HEK293 (cell line): ENCODE measurements at regions not wholly inside any gene's neighbourhood (a gene's known extent, or its start where the extent isn't known, plus 50 kb on each side); places are given as distances from the start of the nearest gene placed in this dataset.

ENCODE experiments used
- CTCF ChIA-PET: fragments of 350-600 bp; formaldehyde crosslinking; extraction: SDS; loops from one replicate; lab custom pipeline; 2021; ENCODE audit warnings: antibody characterized with exemption; lab: Yijun Ruan, JAX
- POLR2A ChIA-PET: fragments of 300-600 bp; formaldehyde crosslinking; extraction: SDS; loops from one replicate; lab custom pipeline; 2020; ENCODE audit warnings: antibody characterized with exemption, inconsistent platforms; lab: Yijun Ruan, JAX
- H3K27ac ChIP-seq: fragments of 200-500 bp; sonication (Bioruptor generic); 2 replicates; pipeline ENCODE4 v1.5.1; 2014; ENCODE audit warnings: low read depth, low read length, control low read depth, inconsistent platforms; ENCODE audit errors: extremely low read depth
- H3K36me3 ChIP-seq, 2 experiments: fragments of 200-500 bp in 1 of 2; sonication (Bioruptor generic) in 1 of 2; 1 replicate in 1 of 2; 2 replicates in 1 of 2; pipeline ENCODE4 v1.5.1; 2014 to 2017; ENCODE audit warnings: inconsistent platforms in 2 of 2, low read length in 2 of 2; ENCODE audit not compliant: control insufficient read depth in 2 of 2, insufficient read depth in 1 of 2
- H3K4me1 ChIP-seq: fragments of 200-500 bp; sonication (Bioruptor generic); 2 replicates; pipeline ENCODE4 v1.5.1; 2014; ENCODE audit warnings: mild to moderate bottlenecking, low read length, inconsistent platforms; ENCODE audit not compliant: control insufficient read depth, insufficient read depth
- H3K4me3 ChIP-seq: 2 replicates; pipeline ENCODE4 v1.5.1; 2011; ENCODE audit warnings: low read depth, mild to moderate bottlenecking, control low read depth, low read length, moderate library complexity
- H3K9me3 ChIP-seq: fragments of 200-500 bp; sonication (Bioruptor generic); 2 replicates; pipeline ENCODE4 v1.5.1; 2014; ENCODE audit warnings: low read depth, low read length, inconsistent platforms; ENCODE audit not compliant: control insufficient read depth, insufficient read depth
- BCL11B ChIP-seq: fragments of 450-650 bp; formaldehyde crosslinking; IDR thresholded peaks from 2 replicates; pipeline ENCODE4 v1.5.1; 2016; ENCODE audit warnings: low read depth, missing biosample characterization, missing genetic modification characterization
- GFI1B ChIP-seq: fragments of 450-650 bp; formaldehyde crosslinking; IDR thresholded peaks from 2 replicates; pipeline ENCODE4 v1.5.1; 2016; ENCODE audit warnings: missing biosample characterization, missing genetic modification characterization
- KLF1 ChIP-seq: fragments of 450-650 bp; formaldehyde crosslinking; IDR thresholded peaks from 2 replicates; pipeline ENCODE4 v1.5.1; 2016; ENCODE audit warnings: missing biosample characterization, missing genetic modification characterization
- KLF10 ChIP-seq: fragments of 450-650 bp; IDR thresholded peaks from 2 replicates; pipeline ENCODE4 v1.5.1; 2018; ENCODE audit warnings: missing biosample characterization, mild to moderate bottlenecking, missing genetic modification characterization
- KLF16 ChIP-seq: fragments of 450-650 bp; formaldehyde crosslinking; IDR thresholded peaks from 2 replicates; pipeline ENCODE4 v1.5.1; 2017; ENCODE audit warnings: missing biosample characterization, missing genetic modification characterization
- MZF1 ChIP-seq: fragments of 450-650 bp; formaldehyde crosslinking; IDR thresholded peaks from 2 replicates; pipeline ENCODE4 v1.5.1; 2017; ENCODE audit warnings: missing biosample characterization, missing genetic modification characterization, borderline replicate concordance
- REST ChIP-seq: fragments of 450-650 bp; formaldehyde crosslinking; IDR thresholded peaks from 2 replicates; pipeline ENCODE4 v1.5.1; 2016; ENCODE audit warnings: missing biosample characterization, missing genetic modification characterization
- SALL2 ChIP-seq: fragments of 450-650 bp; formaldehyde crosslinking; IDR thresholded peaks from 2 replicates; pipeline ENCODE4 v1.5.0; 2017; ENCODE audit warnings: missing biosample characterization, mild to moderate bottlenecking, missing genetic modification characterization, borderline replicate concordance
- ZBTB49 ChIP-seq: fragments of 450-650 bp; formaldehyde crosslinking; IDR thresholded peaks from 2 replicates; pipeline ENCODE4 v1.5.1; 2016; ENCODE audit warnings: missing biosample characterization, missing genetic modification characterization, low read depth
- ZFP69B ChIP-seq: fragments of 450-650 bp; formaldehyde crosslinking; IDR thresholded peaks from 2 replicates; pipeline ENCODE4 v1.5.1; 2016; ENCODE audit warnings: missing biosample characterization, missing genetic modification characterization
- ZNF146 ChIP-seq: fragments of 450-650 bp; formaldehyde crosslinking; IDR thresholded peaks from 2 replicates; pipeline ENCODE4 v1.5.1; 2016; ENCODE audit warnings: missing biosample characterization, missing genetic modification characterization
- ZNF18 ChIP-seq: fragments of 450-650 bp; formaldehyde crosslinking; IDR thresholded peaks from 2 replicates; pipeline ENCODE4 v1.5.1; 2016; ENCODE audit warnings: missing biosample characterization, missing genetic modification characterization
- ZNF23 ChIP-seq: fragments of 450-650 bp; formaldehyde crosslinking; IDR thresholded peaks from 2 replicates; pipeline ENCODE4 v1.5.1; 2016; ENCODE audit warnings: missing biosample characterization, missing genetic modification characterization, borderline replicate concordance
- ZNF24 ChIP-seq: fragments of 450-650 bp; formaldehyde crosslinking; IDR thresholded peaks from 2 replicates; pipeline ENCODE4 v1.5.1; 2016; ENCODE audit warnings: missing biosample characterization, missing genetic modification characterization
- ZNF426 ChIP-seq: fragments of 450-650 bp; formaldehyde crosslinking; IDR thresholded peaks from 2 replicates; pipeline ENCODE4 v1.5.1; 2017; ENCODE audit warnings: missing biosample characterization, missing genetic modification characterization, mild to moderate bottlenecking, inconsistent platforms, moderate library complexity
- ZNF433 ChIP-seq: fragments of 450-650 bp; formaldehyde crosslinking; IDR thresholded peaks from 2 replicates; pipeline ENCODE4 v1.5.1; 2016; ENCODE audit warnings: missing biosample characterization, missing genetic modification characterization, low read depth
- ZNF561 ChIP-seq: fragments of 450-650 bp; IDR thresholded peaks from 2 replicates; pipeline ENCODE4 v1.5.1; 2018; ENCODE audit warnings: missing biosample characterization, missing genetic modification characterization, borderline replicate concordance
- ZNF580 ChIP-seq: fragments of 450-650 bp; formaldehyde crosslinking; IDR thresholded peaks from 2 replicates; pipeline ENCODE4 v1.5.1; 2016; ENCODE audit warnings: missing biosample characterization, missing genetic modification characterization
- ZNF629 ChIP-seq: fragments of 450-650 bp; formaldehyde crosslinking; IDR thresholded peaks from 2 replicates; pipeline ENCODE4 v1.5.1; 2017; ENCODE audit warnings: missing biosample characterization, missing genetic modification characterization
- ZNF670 ChIP-seq: fragments of 450-650 bp; formaldehyde crosslinking; IDR thresholded peaks from 2 replicates; pipeline ENCODE4 v1.5.1; 2016; ENCODE audit warnings: missing biosample characterization, missing genetic modification characterization, low read depth
- ZNF843 ChIP-seq: fragments of 450-650 bp; formaldehyde crosslinking; IDR thresholded peaks from 2 replicates; pipeline ENCODE4 v1.5.1; 2016; ENCODE audit warnings: missing biosample characterization, missing genetic modification characterization

GRCh38 chr7:42693722-42694121 is 218.1 kb downstream of the C7orf25 start:
- CTCF ChIA-PET: interaction anchor here (0.5 to 2.0 kb wide), 5 partner anchors 85 to 753 kb away, joined by 3 to 9 read pairs (median 4); no protein-coding TSS in a partner anchor
- H3K4me3 ChIP-seq: no peak overlapping the region
- TF ChIP-seq ZNF426: no peak

GRCh38 chr7:42692621-42693020 is 219.2 kb downstream of the C7orf25 start:
- TF ChIP-seq ZNF146 (tag by site-specific recombination): no peak
- TF ChIP-seq ZNF629 (tag by site-specific recombination): no peak
- no peak for TF ChIP-seq ZBTB49
- no peak for TF ChIP-seq KLF1 (tag by site-specific recombination)
- no peak for TF ChIP-seq ZNF433 (tag by site-specific recombination)
- no peak for TF ChIP-seq GFI1B
- no peak for TF ChIP-seq SALL2 (tag by site-specific recombination)
- TF ChIP-seq ZNF18 (tag by site-specific recombination): no peak
- TF ChIP-seq BCL11B: no peak
- TF ChIP-seq KLF10 (tag by site-specific recombination): no peak
- TF ChIP-seq ZNF580: no peak
- TF ChIP-seq REST (tag by site-specific recombination): no peak
- TF ChIP-seq ZFP69B: no peak
- no peak for TF ChIP-seq ZNF670 (tag by site-specific recombination)
- TF ChIP-seq MZF1 (tag by site-specific recombination): no peak
- no peak for TF ChIP-seq ZNF561 (tag by site-specific recombination)
- TF ChIP-seq ZNF23 (tag by site-specific recombination): no peak
- no peak for TF ChIP-seq ZNF843
- no peak for TF ChIP-seq ZNF24 (tag by site-specific recombination)
- TF ChIP-seq KLF16 (tag by site-specific recombination): no peak
- CTCF ChIA-PET: interaction anchor here (0.5 to 2.0 kb wide), 7 partner anchors 10 to 752 kb away, joined by 3 to 9 read pairs (median 5); no protein-coding TSS in a partner anchor
- POLR2A ChIA-PET: no interaction called here

More at GRCh38 chr7:42693722-42694121, 218.1 kb downstream of the C7orf25 start:
- H3K36me3 ChIP-seq: no peaks in the 10 kb centered on the region
- POLR2A ChIA-PET: no interaction called here
- no peaks in the 10 kb centered on the region for H3K9me3 ChIP-seq
- no peaks in the 10 kb centered on the region for H3K4me1 ChIP-seq
- H3K27ac ChIP-seq: no peak overlapping the region

More at GRCh38 chr7:42692621-42693020, 219.2 kb downstream of the C7orf25 start:
- Histone ChIP-seq H3K27ac (no peak overlapping the region), H3K4me3 (no peak overlapping the region), H3K4me1 (no peaks in the 10 kb centered on the region), H3K9me3 (no peaks in the 10 kb centered on the region), H3K36me3 (no peaks in the 10 kb centered on the region)
